Cardiac muscle cell (in vitro differentiated cells and primary cell): ENCODE measurements at regions not wholly inside any gene's neighbourhood (a gene's known extent, or its start where the extent isn't known, plus 50 kb on each side); places are given as distances from the start of the nearest gene placed in this dataset.
A peak's percentile ranks its signal among the peaks of the same experiment; 100 is the strongest.
"Not testable (repeated sequence)": the region's sequence is repeated elsewhere in the genome, so short reads cannot be mapped to it uniquely, and the experiment has no call there.

Experiments used
- DNase-seq, 2 donors: peaks; one replicate each; pipeline versions ENCODE4 v3.0.0 to v3.0.0-alpha.2; 2010 to 2017; ENCODE audit warnings: low read depth in 1 of 2, low spot score in 1 of 2
- H3K27ac ChIP-seq: fragments of 200-600 bp; sonication (generic); 2 replicates; pipeline ENCODE4 v1.5.1; 2016
- H3K27me3 ChIP-seq: fragments of 200-600 bp; sonication (generic); 2 replicates; pipeline ENCODE4 v1.6.0; 2016; ENCODE audit warnings: control low read depth
- H3K36me3 ChIP-seq: fragments of 200-600 bp; sonication (generic); 2 replicates; pipeline ENCODE4 v1.5.1; 2016; ENCODE audit warnings: control low read depth
- H3K4me1 ChIP-seq: fragments of 200-600 bp; sonication (generic); 2 replicates; pipeline ENCODE4 v1.8.1; 2017; ENCODE audit warnings: low read depth, mild to moderate bottlenecking, mixed run types
- H3K4me3 ChIP-seq: fragments of 200-600 bp; sonication (generic); 2 replicates; pipeline ENCODE4 v1.5.1; 2016; ENCODE audit warnings: mild to moderate bottlenecking
- H3K9me3 ChIP-seq: fragments of 200-600 bp; sonication (generic); 2 replicates; pipeline ENCODE4 v1.5.1; 2017; ENCODE audit warnings: low read depth, mild to moderate bottlenecking, control low read depth
- TF ChIP-seq, protein P1 (sequence below): IDR thresholded peaks from 2 replicates; pipeline ENCODE4 v1.5.1; 2012; ENCODE audit warnings: low read depth, mild to moderate bottlenecking, low read length

DNA sequence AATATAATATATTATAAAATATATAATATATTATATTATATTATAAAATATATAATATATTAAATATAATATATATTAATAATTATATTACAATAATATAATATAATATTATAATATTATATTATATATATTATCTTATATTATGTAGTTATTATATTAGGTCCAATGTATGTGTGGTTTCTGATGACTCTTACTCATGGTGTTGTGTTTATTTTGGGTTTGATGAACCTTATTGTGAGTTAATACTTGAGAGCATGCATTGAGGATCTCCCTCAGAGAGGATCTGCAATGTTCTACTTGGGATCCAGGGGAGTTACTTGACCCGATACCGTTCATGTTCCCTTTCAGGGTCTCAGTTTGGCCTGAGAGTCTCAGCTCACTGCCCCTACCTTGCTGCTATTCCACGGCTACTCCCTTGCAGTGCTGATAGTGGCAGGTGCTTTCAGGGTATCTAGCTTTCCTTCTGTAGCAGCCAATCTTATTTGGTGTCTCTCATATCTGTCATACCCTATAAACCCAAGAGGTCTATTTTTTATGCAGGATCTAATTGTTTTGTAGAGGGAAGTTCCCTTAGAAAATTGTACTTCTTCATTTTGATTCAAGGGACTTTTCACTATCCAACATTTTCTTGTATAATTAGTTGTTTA is 89.1 kb upstream of the ZDHHC17 start:
- Histone ChIP-seq H3K27ac (no peak overlapping the region), H3K27me3 (no peaks in the 10 kb centered on the region), H3K4me3 (no peak overlapping the region), H3K36me3 (no peaks in the 10 kb centered on the region), H3K9me3 (no peaks in the 10 kb centered on the region), H3K4me1 (no peaks in the 10 kb centered on the region)
- DNase-seq = no peak
- TF ChIP-seq, protein P1, sequence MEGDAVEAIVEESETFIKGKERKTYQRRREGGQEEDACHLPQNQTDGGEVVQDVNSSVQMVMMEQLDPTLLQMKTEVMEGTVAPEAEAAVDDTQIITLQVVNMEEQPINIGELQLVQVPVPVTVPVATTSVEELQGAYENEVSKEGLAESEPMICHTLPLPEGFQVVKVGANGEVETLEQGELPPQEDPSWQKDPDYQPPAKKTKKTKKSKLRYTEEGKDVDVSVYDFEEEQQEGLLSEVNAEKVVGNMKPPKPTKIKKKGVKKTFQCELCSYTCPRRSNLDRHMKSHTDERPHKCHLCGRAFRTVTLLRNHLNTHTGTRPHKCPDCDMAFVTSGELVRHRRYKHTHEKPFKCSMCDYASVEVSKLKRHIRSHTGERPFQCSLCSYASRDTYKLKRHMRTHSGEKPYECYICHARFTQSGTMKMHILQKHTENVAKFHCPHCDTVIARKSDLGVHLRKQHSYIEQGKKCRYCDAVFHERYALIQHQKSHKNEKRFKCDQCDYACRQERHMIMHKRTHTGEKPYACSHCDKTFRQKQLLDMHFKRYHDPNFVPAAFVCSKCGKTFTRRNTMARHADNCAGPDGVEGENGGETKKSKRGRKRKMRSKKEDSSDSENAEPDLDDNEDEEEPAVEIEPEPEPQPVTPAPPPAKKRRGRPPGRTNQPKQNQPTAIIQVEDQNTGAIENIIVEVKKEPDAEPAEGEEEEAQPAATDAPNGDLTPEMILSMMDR = no peak

DNA sequence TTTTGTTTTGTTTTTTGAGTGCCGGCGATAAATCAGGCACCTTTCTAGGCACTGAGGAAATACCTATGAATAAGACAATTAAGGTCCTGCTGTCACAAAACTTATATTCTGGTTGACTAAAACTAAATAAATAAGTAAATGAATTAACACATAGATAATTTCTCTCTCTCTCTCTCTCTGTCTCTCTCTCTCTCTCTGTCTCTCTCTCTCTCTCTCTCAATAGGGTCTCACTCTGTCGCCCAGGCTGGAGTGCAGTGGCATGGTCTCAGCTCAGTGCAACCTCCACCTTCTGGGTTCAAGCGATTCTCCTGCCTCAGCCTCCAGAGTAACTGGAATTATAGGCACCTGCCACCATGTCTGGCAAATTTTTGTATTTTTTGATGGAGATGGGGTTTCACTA is 87.7 kb upstream of the ZDHHC17 start:
- H3K27me3 ChIP-seq, H3K9me3 ChIP-seq, H3K36me3 ChIP-seq, H3K27ac ChIP-seq, H3K4me1 ChIP-seq, H3K4me3 ChIP-seq, DNase-seq: not testable (repeated sequence)

DNA sequence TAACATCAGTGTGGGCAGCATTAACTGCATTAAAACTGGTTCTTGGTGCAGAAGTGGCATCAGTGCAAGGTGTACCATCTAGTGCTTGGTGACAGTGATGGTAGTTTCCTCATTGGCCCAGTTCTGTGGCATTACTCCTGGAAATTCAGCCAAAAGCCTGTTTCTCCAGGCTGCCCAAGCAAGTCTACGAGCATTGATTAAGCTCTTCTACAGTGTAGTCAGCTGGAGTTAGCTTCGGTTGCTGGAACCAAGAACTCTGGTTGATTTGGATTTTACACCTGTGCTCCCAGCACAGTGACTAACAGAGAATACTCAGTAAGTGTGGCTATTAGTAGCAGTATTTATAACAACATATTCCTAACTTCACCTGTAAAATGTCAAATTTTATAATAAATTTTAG is 84.9 kb upstream of the ZDHHC17 start:
- Histone ChIP-seq H3K4me1 (no peaks in the 10 kb centered on the region), H3K36me3 (no peaks in the 10 kb centered on the region), H3K4me3 (no peak overlapping the region), H3K9me3 (no peaks in the 10 kb centered on the region), H3K27me3 (no peaks in the 10 kb centered on the region), H3K27ac (no peak overlapping the region)
- no peak for DNase-seq
- TF ChIP-seq, protein P1 = no peak

- H3K9me3 ChIP-seq = no peaks in the 10 kb centered on the region
- no peak overlapping the region for H3K4me3 ChIP-seq
- no peaks in the 10 kb centered on the region for H3K4me1 ChIP-seq
- DNase-seq = no peak
- H3K27ac ChIP-seq = no peak overlapping the region
- no peaks in the 10 kb centered on the region for H3K36me3 ChIP-seq
- TF ChIP-seq, protein P1 = no peak
- H3K27me3 ChIP-seq = no peaks in the 10 kb centered on the region
Measured at GRCh38 chr12:76679778-76680177, 84.1 kb upstream of the ZDHHC17 start.

- DNase-seq = no peak
- Histone ChIP-seq H3K4me3 (no peak overlapping the region), H3K27ac (no peak overlapping the region), H3K4me1 (peaks cover 5% of the 10 kb centered on the region), H3K9me3 (no peaks in the 10 kb centered on the region), H3K36me3 (no peaks in the 10 kb centered on the region), H3K27me3 (no peaks in the 10 kb centered on the region)
- TF ChIP-seq, protein P1 = no peak
Measured at GRCh38 chr12:76680940-76681339, 83.0 kb upstream of the ZDHHC17 start.

GRCh38 chr12:76685246-76685678 is 78.7 kb upstream of the ZDHHC17 start:
- Histone ChIP-seq H3K36me3 (no peaks in the 10 kb centered on the region), H3K27ac (no peak overlapping the region), H3K4me1 (peaks cover 5% of the 10 kb centered on the region), H3K27me3 (no peaks in the 10 kb centered on the region), H3K9me3 (no peaks in the 10 kb centered on the region), H3K4me3 (no peak overlapping the region)
- TF ChIP-seq, protein P1 = no peak
- DNase-seq = peak; percentile 70 to 84
